GM18508 (cell line): ENCODE measurements at regions not wholly inside any gene's neighbourhood (a gene's known extent, or its start where the extent isn't known, plus 50 kb on each side); places are given as distances from the start of the nearest gene placed in this dataset.

Experiments
- ATAC-seq: cut with Tn5 transposase; IDR thresholded peaks from one replicate; pipeline ENCODE4 v1.9.1; 2021; ENCODE audit warnings: moderate number of reproducible peaks; ENCODE audit not compliant: insufficient read depth, unreplicated experiment

DNA sequence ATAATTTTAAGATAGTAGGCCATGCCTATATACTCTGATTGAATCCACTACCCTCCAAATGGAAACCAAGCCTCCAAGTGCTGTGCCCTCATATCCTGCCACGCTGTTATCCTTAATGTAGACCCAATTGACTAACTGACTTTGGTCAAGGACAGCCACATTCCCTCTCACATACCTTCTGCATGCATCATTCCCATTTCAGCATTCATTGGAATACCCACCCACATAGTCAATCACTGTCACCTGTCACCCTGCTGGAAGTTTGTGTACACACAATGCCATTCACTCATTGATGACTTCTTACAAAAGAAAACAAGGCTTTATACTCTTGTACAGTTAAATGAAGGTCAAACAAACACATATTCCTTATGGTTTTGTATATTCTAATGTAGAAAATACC lies 221.1 kb upstream of the PBX1 start:
- ATAC-seq: no peak

DNA sequence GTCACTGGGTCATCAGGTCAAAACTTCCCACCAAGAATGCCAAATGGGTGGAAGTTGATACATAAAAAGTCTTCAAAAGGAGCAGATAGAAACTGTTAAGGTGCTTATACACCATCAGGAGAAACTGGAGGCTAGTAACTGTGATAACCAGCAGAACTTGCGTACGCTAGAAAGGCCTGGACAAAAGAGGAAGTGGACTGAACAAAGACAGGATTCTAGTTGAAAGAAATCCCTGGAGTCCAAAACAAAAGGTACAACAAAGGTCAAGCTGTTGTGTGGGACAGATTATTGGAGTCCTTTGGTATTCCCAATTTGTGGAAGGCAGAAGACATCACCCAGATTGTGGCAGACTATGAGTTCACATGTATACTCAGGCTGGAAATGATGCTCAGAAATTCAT lies 215.8 kb upstream of the PBX1 start:
- no peak for ATAC-seq

GRCh38 chr1:164347980-164348379 lies 211.0 kb upstream of the PBX1 start:
- ATAC-seq: no peak

- no peak for ATAC-seq
Measured at GRCh38 chr1:164356511-164356910, 202.5 kb upstream of the PBX1 start.

DNA sequence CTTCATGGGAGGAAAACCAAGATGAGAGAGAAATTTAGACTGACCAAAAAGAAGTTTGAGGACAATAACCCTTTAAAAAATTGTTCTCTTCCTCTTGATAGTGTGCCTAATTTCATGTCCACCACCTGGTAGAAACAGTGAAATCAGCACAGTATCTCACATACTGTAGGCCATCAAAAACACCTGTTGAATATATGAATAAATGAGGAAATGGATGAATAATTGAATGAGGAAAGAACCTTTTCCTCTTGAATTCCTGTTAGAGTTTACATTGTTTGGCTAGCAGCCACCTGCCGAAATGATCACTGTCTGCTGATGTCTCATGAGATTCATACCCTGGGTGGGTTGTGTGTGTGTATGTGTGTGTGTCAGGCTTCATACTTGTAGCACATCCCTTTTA lies 198.7 kb upstream of the PBX1 start:
- ATAC-seq: no peak

DNA sequence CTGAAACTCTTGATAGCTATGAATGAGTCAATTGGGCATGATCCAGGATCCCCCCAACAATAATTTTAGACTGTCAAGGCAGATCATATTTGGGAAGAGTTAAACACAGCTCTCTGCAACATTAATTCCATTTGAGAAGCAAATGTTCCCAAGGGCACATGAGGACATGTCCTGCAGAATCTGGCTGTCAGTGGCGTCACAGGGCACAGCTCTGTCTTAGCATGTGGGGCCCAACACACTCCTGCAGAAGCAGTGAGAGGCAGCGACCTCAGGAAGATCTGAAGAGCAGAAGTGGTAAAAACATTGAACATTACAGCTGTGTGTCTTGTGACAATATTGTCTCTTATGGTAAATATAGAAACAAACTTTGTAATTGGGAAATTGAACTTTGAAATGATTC lies 197.1 kb upstream of the PBX1 start:
- no peak for ATAC-seq

DNA sequence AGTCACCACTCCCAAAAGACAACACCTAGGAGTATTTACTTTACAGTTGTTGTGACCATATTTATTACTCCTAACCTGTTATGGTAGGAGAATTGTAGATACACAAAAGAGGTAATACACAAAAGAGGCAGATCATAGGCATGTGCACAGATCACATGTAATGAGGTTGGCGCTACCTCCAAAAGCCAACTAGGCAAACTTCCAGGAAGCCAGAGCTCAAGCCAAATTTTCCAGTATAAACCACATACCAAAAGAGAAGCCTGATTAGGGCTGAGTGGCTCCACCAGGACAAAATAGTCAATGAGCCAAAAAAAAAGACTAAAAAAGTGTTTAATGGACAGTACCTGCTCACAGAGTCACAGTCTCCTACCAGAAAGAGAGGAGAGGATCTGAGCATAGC lies 195.0 kb upstream of the PBX1 start:
- ATAC-seq: no peak

GRCh38 chr1:164366014-164366413 lies 193.0 kb upstream of the PBX1 start:
- ATAC-seq: no peak

- no peak for ATAC-seq
Measured at GRCh38 chr1:164369698-164370365, 189.2 kb upstream of the PBX1 start.

- no peak for ATAC-seq
Measured at GRCh38 chr1:164380893-164381292, 178.1 kb upstream of the PBX1 start.

GRCh38 chr1:164382384-164382783 lies 176.6 kb upstream of the PBX1 start:
- ATAC-seq: no peak

GRCh38 chr1:164384262-164384661 lies 174.7 kb upstream of the PBX1 start:
- no peak for ATAC-seq

DNA sequence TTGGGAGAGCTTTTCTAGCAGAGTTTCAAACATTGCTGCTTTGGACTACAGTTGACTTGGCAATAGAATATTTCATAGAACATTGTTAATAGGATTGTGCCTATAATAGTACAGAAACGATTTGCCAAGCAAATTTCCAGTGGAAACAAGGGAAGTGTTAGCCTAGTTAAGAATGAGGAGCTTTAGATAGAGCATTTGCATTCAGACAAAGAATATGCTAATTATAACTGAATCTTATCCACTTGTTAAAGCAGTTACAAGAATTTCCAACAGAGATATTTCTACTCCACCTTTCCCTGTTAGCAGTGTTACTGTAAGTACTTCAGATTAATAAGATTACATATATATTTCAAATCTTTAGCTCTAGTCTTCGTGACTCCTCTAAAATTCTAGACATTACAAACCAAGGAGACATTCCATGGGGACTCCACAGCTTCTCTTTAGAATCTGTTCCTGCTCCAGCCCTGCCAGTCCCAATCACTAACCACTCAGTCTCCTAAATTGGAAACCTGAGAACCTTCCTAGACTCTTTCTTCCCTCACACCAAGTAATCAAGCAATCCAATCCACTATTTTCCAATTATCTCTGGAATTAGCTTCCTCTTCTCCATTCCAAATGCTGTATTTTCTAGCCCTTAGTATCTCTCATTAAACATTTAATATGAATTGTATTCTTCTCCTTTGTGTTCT lies 141.8 kb upstream of the PBX1 start:
- ATAC-seq: no peak

DNA sequence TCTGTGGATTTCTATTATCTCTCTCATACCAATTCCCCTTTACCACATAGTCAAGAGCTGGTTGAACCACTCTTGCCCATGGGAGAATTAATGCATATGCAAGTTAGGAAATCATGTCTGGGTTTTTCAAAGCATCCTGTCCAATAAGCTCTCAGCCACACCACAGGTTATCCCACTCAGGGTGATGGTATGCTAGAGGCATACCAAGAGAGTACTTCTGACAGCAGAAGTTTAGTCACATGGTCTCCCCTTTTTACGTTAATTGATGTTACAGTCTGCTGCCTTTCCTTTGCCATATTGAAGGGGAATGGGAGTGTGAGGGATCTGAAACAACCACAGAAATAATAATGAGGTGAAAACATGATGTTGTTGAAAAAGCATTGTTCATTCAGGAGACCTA lies 135.8 kb upstream of the PBX1 start:
- no peak for ATAC-seq

- ATAC-seq: no peak
Measured at GRCh38 chr1:164433141-164433817, 125.7 kb upstream of the PBX1 start.

DNA sequence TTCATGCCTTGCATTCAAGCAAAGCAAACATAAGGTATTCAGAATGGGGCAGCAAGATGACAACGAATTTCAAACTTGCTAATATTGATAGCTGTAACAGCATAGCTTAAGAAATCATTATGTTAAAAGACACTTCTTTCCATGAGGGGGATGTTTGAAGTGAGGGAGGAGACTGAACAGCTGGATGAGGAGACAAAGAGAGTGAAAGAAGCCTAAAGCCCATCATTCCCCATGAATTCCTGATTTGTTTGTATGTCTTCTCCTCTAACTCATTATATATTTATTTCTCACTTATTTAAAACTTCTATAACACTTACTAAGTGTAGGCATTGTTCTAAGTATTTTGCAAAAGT lies 125.2 kb upstream of the PBX1 start:
- no peak for ATAC-seq

DNA sequence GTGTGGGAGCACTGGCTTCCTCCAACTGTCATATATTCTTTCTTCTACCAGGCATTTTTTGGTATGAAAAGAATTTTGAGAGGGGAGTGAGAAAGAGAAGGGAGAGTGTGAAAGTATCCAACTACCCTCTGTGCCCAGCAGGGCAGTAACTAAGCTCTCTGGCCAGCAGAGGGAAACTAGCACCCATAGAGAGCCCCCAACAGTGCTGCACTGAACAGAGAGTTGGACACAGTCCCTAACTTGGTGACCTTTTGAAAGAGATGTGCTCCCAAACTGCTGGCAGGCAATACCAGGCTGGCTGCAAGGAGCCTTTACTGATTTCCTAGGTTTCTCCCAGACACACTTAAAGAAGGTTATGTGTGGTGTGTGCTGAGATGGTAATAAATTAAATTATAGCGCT lies 118.8 kb upstream of the PBX1 start:
- no peak for ATAC-seq

DNA sequence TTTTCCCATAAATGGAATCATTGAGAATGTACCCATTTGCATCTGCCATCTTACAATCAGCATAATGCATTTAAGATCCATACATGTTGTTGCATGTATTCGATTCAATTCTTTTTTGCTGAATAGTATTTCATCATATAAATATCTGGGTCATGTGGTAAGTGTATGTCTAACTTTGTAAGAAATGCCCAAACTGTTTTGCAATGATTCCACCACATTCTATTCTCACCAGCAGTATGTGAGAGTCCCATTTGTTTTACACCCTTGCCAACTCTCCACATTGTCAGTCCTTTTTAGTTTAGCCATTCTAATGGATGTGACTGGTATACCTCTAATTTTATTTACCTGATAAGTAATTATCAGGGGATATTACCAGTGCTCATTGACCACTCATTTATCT lies 115.8 kb upstream of the PBX1 start:
- no peak for ATAC-seq

- ATAC-seq: no peak
Measured at GRCh38 chr1:164443836-164444235, 115.1 kb upstream of the PBX1 start.

GRCh38 chr1:164446020-164446419 lies 113.0 kb upstream of the PBX1 start:
- ATAC-seq: no peak

GRCh38 chr1:164452549-164452948 lies 106.4 kb upstream of the PBX1 start:
- no peak for ATAC-seq

DNA sequence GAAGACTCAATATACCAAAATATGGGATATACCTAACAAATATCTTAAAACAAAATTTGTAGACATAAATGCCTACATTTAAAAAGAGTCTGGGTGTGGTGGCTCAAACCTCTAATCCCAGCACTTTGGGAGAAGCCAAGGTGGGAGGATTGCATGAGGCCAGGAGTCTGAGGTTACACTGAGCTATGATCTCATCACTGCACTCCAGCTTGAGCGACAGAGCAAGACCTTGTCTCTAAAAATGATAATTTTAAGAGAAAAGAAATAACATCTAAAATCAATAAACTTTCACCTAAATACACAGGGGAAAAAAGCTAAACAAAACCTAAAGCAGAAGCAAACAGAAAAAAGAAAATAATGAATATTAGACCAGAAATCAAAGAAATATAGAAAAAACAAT lies 102.7 kb upstream of the PBX1 start:
- ATAC-seq: no peak
